ENCODE measurements at regions not wholly inside any gene's neighbourhood (a gene's known extent, or its start where the extent isn't known, plus 50 kb on each side); places are given as distances from the start of the nearest gene placed in this dataset.

DNA sequence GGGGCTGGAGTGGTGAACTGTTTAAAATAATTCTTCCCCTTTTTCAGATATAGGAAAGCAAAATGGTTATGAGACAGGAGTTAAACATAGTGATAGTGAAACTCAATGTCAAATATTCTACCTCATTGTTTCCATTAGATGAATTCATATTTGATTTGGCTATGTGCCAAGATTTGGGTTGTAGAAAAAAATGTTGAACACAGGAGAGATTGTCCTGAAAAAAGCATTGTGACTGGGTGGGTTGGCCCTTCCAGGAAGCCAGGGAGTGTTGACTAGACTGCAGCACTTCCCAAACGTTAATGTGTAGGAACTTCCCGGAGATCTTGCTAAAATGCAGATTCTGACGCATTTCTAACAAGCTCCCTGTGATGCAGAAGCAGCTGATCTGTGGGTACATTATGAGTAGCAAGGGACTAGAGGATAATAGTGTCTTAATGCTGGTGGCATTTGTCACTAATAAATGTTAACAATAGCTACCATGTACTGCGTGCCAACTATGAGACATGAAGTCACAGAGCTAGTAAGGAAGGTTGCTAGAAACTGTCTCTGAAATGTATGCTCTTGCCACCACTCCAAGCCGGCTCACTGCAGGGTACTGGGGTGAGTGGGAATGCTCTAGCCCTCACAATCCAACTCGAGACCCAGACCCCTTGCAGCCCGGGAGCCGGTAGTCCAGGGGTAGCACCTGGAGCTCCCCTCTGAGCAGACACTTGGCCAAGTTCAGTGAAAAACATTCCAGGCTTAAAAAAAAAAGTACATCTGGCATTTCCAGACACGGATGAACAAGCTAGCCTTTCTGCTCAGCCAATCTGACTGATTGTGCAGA, 120.6 kb downstream of the CD47 start:
- no peak for DNase-seq (ENCODE audit: extremely low spot score, unreplicated experiment)
- no peaks in the 10 kb centered on the region for H3K36me3 Mint-ChIP-seq (ENCODE audit: unreplicated experiment)
- H3K4me1 Mint-ChIP-seq (ENCODE audit: unreplicated experiment) = peaks cover 21% of the 10 kb centered on the region
- no peaks in the 10 kb centered on the region for H3K27me3 Mint-ChIP-seq (ENCODE audit: unreplicated experiment)
- H3K27ac Mint-ChIP-seq (ENCODE audit: unreplicated experiment) = peak overlapping the region; percentile 56
- no peaks in the 10 kb centered on the region for H3K9me3 Mint-ChIP-seq (ENCODE audit: unreplicated experiment)
- peak overlapping the region; percentile 15 for H3K4me3 Mint-ChIP-seq (ENCODE audit: unreplicated experiment)
- TF ChIP-seq, protein P1, sequence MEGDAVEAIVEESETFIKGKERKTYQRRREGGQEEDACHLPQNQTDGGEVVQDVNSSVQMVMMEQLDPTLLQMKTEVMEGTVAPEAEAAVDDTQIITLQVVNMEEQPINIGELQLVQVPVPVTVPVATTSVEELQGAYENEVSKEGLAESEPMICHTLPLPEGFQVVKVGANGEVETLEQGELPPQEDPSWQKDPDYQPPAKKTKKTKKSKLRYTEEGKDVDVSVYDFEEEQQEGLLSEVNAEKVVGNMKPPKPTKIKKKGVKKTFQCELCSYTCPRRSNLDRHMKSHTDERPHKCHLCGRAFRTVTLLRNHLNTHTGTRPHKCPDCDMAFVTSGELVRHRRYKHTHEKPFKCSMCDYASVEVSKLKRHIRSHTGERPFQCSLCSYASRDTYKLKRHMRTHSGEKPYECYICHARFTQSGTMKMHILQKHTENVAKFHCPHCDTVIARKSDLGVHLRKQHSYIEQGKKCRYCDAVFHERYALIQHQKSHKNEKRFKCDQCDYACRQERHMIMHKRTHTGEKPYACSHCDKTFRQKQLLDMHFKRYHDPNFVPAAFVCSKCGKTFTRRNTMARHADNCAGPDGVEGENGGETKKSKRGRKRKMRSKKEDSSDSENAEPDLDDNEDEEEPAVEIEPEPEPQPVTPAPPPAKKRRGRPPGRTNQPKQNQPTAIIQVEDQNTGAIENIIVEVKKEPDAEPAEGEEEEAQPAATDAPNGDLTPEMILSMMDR (IDR thresholded peaks at IDR 0.05) = no peak

DNA sequence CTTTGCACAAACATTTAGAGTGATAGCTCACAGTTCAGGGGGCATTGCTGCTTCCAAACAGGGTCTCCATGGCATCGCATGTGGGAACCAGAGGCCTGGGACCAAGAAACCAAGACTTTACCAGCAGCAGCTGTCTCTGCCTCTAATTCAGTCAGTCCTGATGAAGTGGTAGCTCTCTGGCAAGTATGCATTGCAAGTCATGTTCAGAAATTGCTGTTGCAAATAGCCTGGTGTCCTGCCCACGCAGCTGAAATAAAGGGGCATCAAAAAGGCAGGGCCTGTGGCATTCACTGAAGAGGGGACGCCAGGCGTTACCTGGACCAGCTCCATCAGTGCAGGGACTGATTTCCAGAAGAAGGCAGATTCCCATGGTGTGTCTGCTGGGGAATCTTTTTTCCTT, 121.3 kb downstream of the CD47 start:
- no peaks in the 10 kb centered on the region for H3K9me3 Mint-ChIP-seq (ENCODE audit: unreplicated experiment)
- H3K27me3 Mint-ChIP-seq (ENCODE audit: unreplicated experiment) = no peaks in the 10 kb centered on the region
- H3K4me3 Mint-ChIP-seq (ENCODE audit: unreplicated experiment) = no peak overlapping the region
- no peak for DNase-seq (ENCODE audit: extremely low spot score, unreplicated experiment)
- TF ChIP-seq, protein P1 (IDR thresholded peaks at IDR 0.05) = no peak
- peaks cover 21% of the 10 kb centered on the region for H3K4me1 Mint-ChIP-seq (ENCODE audit: unreplicated experiment)
- no peaks in the 10 kb centered on the region for H3K36me3 Mint-ChIP-seq (ENCODE audit: unreplicated experiment)
- H3K27ac Mint-ChIP-seq (ENCODE audit: unreplicated experiment) = peak overlapping the region; percentile 56

DNA sequence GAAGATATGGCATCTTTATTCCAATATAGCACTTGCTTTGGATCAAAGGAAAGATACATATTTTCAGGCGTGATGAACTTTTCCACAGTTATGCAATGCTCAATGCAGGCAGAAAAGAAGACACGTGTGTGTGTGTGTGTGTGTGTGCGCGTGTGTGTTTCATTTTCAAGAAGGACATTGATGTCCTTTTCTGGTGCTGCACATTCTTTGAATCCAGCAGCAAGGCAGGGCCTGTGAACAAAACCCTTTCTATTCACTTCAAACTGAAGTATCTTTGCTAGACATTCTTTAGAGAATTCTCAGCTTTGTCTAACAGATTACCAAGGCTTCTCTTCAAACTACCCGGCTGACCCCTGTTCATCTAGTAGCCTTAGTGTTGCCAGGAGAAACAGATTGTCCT, 124.6 kb downstream of the CD47 start:
- TF ChIP-seq, protein P1 (IDR thresholded peaks at IDR 0.05) = no peak
- Mint-ChIP-seq H3K27ac (ENCODE audit: unreplicated experiment) (no peak overlapping the region), H3K36me3 (ENCODE audit: unreplicated experiment) (no peaks in the 10 kb centered on the region), H3K9me3 (ENCODE audit: unreplicated experiment) (no peaks in the 10 kb centered on the region), H3K4me3 (ENCODE audit: unreplicated experiment) (no peak overlapping the region), H3K4me1 (ENCODE audit: unreplicated experiment) (peaks cover 26% of the 10 kb centered on the region), H3K27me3 (ENCODE audit: unreplicated experiment) (no peaks in the 10 kb centered on the region)
- DNase-seq (ENCODE audit: extremely low spot score, unreplicated experiment) = no peak

DNA sequence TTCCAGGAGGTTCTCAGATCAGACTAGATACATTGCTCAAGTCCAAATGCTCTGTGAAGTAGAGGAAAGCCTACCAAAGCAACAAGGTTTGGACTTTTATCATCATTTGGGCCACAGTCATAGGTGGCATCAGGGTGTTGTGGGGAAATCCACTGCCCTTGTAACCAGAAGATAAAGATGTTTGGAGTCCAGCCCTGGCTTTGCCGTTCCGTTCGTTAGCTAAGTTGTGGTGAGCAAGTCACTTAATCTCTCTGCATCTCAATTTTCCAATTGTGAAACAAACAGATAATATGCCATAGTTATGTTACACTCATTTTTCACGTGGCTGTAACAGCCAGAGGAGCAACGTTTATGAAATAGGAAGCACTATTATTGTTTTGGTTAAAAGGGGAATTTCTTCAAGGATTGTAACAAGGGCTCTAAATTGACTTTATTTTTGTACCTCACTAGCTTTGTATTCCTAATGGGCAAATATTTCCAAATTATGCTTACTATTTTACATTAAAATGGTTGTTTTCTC, 125.6 kb downstream of the CD47 start:
- peaks cover 16% of the 10 kb centered on the region for H3K4me1 Mint-ChIP-seq (ENCODE audit: unreplicated experiment)
- no peak for DNase-seq (ENCODE audit: extremely low spot score, unreplicated experiment)
- H3K4me3 Mint-ChIP-seq (ENCODE audit: unreplicated experiment) = no peak overlapping the region
- H3K27ac Mint-ChIP-seq (ENCODE audit: unreplicated experiment) = no peak overlapping the region
- H3K27me3 Mint-ChIP-seq (ENCODE audit: unreplicated experiment) = no peaks in the 10 kb centered on the region
- TF ChIP-seq, protein P1 (IDR thresholded peaks at IDR 0.05) = no peak
- no peaks in the 10 kb centered on the region for H3K9me3 Mint-ChIP-seq (ENCODE audit: unreplicated experiment)
- no peaks in the 10 kb centered on the region for H3K36me3 Mint-ChIP-seq (ENCODE audit: unreplicated experiment)

DNA sequence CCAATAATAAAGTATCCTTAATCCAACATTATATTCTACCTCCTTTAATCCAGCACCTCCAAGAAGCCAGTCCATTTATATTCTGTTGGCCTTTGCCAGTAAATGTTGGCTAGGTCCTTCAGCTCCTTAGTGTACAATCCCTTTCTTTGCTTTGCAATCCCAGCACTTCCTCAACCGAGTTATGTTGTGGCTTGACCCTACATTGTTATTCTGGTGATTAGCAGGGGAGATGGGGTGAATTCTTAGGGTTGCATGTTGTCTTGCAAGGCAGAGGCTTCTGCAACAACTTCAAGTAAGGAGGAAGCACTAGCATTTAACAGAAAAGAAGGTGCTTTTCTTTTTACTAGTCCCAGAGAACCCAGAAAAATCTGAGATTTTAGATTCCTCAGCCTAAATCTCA, 127.2 kb downstream of the CD47 start:
- H3K4me1 Mint-ChIP-seq (ENCODE audit: unreplicated experiment) = peaks cover 7% of the 10 kb centered on the region
- no peak for DNase-seq (ENCODE audit: extremely low spot score, unreplicated experiment)
- H3K9me3 Mint-ChIP-seq (ENCODE audit: unreplicated experiment) = peaks cover 3% of the 10 kb centered on the region
- no peak overlapping the region for H3K4me3 Mint-ChIP-seq (ENCODE audit: unreplicated experiment)
- H3K27me3 Mint-ChIP-seq (ENCODE audit: unreplicated experiment) = no peaks in the 10 kb centered on the region
- TF ChIP-seq, protein P1 (IDR thresholded peaks at IDR 0.05) = no peak
- H3K27ac Mint-ChIP-seq (ENCODE audit: unreplicated experiment) = no peak overlapping the region
- no peaks in the 10 kb centered on the region for H3K36me3 Mint-ChIP-seq (ENCODE audit: unreplicated experiment)

Data from osteocyte (in vitro differentiated cells).